CD1c-positive myeloid dendritic cell (primary cell): ENCODE measurements at regions not wholly inside any gene's neighbourhood (a gene's known extent, or its start where the extent isn't known, plus 50 kb on each side); places are given as distances from the start of the nearest gene placed in this dataset.

ENCODE experiments used
- DNase-seq: peaks from one replicate; pipeline ENCODE4 v3.0.0-alpha.2; 2016; ENCODE audit errors: extremely low spot score

DNA sequence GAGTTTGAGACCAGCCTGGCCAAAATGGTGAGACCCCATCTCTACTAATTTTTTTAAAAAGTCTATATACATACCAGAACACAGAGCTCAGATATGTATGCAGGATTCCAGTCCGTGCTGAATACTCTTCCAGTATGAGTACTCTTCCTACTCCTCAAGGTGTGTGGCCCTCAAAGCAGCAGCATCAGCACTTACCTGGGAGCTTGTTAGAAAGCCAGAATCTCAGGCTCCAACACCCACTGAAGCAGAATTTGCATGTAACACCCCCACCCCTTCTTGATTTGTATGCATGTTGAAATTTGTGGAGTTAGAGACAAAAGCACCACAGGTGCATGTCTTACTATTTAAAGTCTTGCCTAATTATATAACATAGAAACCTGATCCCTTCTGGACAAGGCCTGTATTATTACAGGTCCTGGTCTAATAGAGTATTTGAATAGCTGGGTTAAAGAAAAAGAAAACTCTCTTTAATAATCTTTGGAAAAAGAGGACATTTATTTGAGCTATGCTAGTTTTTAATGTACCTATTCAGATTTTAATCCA lies 50.3 kb upstream of the NFE2L2 start:
- DNase-seq, result no peak

DNA sequence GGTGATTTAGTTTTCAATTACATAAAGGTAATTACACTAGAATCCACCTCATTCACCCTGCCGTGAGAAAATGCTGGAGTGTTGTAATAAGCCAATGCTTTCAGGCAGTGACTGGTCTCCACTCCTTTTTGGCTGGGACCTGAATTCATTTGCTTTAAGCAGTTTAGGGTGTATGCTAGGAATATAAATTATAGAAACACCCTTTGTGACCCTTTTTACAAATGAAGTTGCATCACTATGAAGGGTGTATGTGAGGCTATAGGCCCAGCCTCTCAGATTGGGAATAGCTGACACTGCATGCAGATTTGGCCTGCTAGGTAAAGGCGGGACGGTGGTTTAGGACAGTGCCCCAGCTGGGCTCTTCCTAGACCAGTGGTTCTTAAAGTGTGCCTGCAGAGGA lies 50.8 kb upstream of the NFE2L2 start:
- DNase-seq, result no peak

DNA sequence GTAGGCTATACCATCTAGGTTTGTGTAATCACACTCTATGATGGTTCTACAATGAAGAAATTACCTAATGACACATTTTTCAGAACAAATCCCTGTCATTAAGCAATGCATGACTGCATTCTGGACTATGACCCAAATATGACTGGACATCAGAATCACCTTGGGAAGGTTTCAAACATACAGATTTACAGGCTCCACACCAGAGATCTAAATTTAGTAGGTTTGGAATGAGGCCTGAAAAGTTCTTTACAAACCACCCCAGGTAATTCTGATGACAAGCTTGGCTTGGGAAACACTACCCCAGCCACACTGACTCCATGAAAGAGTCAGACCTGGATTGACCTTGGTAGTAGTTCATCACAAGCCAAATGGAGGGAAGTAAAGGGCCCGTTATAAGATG lies 52.2 kb upstream of the NFE2L2 start:
- DNase-seq, result no peak

DNA sequence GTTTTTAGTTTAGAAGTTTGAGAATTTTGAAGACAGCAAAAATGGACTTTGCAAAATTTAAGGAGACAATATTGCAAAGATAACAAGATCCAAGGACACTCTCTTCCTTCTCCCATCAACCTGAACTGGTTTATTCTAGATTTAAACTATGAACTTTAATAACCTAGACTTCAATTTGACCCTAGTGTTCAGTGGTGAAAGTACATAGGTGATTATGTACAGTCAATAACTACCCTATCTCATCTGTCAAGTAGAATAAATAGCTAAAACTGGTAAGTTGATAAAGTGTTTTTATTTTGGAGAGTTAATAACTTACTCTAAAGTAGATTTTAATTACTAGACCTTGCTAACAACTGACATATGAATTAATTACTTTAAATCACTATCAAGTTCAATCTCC lies 52.9 kb upstream of the NFE2L2 start:
- no peak for DNase-seq

DNA sequence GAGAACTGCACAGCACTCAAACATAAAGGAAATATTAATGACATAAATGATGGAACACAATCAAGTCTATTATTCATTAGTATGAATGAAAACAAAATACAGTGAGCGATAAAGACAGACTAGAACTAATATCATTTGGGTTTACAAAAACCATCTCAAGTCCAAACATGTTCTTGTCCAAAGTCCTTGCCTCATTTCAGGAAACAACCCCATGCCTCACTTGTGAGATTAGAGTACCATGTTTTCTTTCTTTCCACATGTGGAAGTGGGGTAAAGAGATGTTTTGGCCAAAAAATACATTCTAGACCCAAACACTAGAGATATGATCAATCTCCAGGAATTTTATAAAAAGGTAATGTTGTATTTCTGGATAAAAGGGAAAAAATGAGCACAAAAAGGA lies 53.3 kb upstream of the NFE2L2 start:
- DNase-seq, result no peak

DNA sequence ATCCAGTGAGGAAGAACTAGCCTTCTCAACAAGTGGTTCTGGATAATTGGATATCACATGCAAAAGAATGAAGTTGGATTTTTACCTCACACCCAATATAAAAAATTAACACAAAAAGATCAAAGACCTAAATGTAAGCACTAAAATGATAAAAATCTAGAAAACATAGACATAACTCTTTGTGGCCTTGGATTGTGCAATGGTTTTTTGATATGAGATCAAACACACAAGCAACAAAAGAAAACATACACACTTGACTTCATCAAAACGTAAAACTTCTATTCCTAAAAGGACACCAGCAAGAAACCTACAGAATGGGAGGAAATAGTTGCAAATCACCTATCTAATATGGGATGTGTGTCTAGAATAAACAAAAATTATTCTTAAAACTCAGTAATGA lies 54.1 kb upstream of the NFE2L2 start:
- DNase-seq, result no peak

DNA sequence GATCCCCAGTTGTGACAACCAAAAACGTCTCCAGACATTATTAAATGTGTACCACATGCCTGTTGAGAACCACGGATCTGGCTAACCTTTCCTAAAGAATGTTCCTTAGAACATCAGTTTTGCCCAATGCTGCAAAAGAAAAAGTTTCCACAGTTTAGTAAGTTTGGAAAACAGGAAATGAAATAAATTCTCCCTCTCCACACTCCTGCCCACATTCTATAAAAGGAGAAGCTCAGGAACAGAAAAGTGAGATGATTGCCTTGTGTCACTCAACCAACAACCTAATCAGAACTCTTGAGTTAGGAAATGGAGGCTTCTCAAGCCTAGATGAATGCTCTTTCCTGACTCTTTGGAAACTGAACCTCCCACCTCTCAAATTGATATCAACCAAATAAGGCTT lies 56.1 kb upstream of the NFE2L2 start:
- peak; percentile 69 for DNase-seq

DNA sequence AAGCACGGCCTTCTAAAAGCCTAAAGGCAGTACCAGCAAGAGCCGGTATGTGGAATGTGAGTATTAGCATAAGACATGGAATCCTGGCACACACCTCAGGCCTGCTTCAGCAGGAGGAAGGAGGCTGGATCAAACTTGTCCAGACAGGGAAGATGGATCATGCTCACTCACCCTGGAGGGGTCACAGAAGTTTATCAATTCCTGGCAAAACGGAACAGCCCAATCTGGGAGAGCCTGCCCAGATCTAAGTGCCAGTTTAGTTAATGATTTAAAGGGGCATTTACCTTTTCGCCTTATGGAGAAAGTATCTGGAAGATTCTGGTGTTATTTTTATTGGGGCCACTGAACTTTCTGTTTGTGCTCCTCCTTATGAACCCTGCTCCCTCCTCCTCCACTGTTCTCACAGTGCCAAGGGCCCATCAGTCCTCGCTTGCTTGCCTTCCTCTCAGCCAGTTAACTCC lies 58.3 kb upstream of the NFE2L2 start:
- DNase-seq, result no peak

DNA sequence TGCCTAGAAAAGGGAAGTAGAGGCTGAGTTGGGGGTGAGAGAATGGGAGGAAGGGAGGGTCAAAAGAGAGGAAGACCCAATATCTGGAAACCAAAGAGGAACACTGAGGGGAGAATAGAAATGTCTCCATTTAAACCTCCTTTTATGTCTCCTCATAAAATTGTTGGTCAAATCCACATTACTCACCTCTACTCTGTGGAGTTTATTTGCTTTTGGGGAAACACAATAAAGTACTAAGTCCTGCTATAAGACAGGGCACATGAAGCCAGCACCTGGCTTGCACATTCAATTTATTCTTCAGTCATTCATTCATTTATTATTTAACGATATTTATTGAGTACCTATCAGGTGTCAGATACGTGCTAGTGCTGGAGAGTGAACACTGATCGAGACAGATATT lies 60.3 kb upstream of the NFE2L2 start:
- DNase-seq, result peak; percentile 26

DNA sequence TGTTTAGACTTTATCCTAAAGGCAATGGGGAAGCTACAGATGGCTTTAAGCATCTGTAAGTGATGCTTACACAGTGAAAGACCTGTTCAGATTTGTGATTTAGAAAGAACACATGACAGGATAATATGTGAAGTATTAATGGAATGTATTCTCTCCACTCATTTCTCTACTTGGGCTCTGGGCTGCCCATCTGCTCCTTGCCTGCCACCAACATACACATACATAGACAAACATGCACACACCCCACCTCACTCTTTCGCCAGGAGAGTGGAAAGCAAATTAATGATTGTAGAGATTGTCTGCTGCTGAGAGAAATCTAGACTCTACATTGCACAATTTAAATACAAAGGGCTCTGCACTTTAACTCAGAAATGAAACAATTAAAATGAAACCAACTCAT lies 61.0 kb upstream of the NFE2L2 start:
- DNase-seq, result no peak

DNA sequence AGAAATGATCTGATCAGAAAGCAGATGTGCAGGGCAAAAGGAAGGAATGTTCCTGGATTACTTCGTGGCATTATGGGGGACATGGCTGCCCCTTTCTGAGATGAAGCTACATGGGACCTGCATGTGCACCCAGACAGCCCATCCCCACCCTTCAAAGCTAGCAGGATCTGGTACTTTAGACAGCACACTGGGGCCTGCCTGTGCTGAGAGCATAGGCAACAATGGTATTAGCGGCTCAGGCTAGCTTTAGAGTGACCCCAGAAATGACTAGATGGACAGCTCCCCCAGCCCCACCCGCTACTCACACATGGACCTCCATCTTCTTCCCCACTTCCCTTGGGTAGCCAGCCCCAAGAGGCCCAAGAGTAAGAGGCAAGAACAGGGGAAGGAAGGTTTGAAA lies 61.5 kb upstream of the NFE2L2 start:
- DNase-seq, result no peak

DNA sequence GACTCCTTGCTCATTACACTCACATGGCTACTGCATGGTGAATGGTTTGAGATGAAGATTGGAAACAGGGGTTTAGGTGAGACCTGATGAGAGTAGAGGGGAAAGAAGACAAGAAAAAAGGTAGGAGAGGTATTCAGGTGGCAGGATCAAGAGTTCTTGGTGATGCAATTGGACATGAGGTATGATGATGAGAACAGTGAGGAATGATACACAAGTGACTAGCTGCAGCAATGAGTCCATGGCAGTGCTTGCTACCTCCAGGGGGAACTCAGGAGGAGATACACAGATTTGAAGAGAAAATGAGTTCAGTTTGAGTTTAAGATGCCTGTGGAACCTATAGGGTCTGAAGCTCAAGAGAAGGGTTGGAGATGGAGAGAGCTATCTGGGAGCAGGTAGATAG lies 62.1 kb upstream of the NFE2L2 start:
- no peak for DNase-seq

DNA sequence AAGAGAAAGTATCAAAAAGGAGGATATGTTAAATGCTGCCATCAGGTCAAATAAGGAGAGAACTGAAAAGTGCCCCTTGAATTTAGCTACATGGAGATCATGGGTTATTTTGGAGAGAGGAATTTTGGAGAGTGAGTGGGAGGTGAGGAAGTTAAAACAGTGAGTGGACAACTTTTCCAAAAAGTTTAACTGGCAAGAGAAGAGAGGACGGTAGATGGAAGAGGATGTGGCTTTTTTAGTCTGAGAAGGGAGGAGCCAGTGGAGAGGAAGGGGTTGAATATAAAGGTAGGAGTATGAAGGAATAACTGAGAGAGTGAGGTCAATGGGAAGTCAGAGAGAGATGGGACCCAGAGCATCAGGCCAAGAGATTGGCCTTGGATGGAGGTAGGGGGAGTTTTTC lies 62.5 kb upstream of the NFE2L2 start:
- DNase-seq, result peak; percentile 62

DNA sequence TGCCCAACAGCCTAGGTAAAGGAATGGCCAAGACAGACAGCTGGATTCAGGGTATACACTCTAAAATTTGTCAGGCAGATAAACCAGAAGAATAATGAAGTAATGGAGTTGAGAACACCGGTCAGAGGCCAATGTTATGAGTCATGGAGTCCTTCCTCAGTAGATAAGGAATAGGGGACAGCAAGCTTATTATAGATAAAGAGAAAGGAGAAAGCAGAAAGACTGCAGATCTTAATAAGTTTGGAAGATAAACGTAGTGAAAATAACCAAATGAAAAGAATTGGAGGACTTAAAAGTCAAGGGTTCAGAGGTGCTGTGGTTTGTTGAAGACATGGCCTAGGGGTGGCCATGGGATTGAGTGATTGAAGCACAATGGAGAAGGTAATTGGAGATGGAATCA lies 63.5 kb upstream of the NFE2L2 start:
- DNase-seq, result no peak

DNA sequence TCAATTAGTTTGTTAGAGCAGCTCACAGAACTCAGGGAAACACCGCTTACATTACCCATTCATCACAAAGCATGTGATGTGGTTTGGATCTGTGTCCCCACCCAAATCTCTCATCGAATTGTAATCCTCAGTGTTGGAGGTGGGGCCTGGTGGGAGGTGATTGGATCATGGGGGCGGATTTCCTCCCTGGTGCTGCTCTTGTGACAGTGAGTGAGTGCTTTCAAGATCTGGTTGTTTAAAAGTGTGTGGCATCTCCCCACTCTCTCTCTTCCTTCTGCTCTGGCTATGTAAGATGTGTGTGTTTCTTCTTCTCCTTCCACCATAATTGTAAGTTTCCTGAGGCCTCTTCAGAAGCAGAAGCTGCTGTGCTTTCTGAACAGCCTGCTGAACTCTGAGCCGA lies 63.5 kb upstream of the AGPS start:
- peak; percentile 26 for DNase-seq

DNA sequence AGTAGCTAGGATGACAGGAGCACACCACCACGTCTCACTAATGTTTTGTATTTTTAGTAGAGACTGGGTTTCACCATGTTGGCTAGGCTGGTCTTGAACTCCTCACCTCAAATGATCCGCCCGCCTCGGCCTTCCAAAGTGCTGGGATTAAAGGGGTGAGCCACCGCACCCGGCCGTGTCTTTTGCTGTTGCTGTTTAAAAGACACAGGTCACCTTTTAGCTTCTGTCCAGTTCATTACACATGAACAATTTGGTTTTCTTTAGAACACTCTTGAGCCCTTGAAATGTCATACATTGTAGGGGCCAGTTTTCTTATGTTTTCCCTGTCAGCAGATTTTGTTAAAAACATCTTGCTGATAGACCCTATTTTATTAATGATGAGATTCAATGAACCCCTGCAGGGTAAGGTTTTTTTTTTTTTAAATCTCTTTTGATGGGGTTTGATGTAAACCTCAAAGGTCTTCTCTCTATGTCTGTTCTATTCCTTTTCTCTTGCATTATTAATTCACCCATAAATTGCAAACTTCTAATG lies 61.0 kb upstream of the AGPS start:
- no peak for DNase-seq

DNA sequence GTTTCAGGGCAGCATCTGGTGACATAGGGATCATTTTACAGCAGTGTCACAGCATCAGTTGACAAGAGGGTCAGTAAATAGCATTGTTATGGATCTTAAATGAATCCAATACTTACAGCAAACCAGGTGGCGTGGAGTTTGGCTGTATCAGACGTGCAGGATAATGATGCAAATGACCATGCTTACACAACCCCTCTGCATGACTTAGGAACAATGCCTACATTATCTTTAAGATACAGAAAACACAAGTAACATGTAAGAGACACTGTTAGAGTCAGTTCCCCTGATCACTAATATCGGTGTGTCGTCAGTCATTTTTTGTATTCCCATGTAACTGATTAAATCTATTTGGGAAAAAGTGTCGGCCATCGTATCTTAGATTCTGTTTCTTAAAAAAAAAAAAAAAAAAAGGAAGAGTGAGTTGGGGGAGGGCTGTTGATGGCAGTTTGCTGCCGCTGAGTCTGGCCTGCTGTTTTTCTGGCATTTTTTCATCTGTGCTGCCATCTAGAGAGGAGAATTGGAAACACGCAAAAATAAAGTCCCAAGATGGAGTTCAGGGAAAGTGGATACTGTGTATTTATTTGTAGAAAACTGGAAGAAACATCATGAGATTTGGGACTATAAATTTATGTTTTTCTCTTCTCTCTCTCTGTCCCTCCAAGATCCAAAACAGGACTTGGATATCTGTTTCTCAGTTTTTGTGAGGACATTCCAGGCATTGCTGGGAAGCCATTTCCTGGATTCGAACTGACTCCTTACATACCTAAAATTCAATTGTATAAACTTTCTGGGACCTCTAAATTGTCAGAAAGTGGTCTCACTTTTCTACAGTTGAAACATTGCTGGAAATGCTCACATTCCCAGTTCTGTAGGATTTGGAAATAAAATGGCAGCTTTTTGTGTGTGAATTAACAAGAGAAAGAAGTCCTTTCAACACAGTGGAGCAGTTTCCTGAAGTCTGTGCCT lies 60.3 kb upstream of the AGPS start:
- DNase-seq, result peak; percentile 81

DNA sequence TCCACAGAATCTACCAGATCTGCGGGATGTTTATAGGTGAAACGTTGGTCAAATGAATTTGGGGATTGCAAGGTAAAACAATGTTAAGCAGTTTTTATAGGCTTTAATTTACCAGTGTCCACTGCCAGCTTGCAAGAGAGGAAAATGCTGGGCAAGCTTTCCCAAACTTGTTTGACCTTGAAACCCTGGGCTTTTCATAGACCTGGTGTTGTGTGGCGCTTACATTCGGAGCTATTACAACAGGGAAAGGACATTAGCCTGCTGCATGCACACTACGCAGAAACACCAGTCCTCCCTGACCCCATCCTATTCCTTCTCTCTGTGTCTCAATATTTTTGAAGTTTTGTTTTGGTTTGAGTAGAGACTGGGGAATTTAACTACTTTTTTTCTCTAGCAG lies 59.6 kb upstream of the AGPS start:
- no peak for DNase-seq

DNA sequence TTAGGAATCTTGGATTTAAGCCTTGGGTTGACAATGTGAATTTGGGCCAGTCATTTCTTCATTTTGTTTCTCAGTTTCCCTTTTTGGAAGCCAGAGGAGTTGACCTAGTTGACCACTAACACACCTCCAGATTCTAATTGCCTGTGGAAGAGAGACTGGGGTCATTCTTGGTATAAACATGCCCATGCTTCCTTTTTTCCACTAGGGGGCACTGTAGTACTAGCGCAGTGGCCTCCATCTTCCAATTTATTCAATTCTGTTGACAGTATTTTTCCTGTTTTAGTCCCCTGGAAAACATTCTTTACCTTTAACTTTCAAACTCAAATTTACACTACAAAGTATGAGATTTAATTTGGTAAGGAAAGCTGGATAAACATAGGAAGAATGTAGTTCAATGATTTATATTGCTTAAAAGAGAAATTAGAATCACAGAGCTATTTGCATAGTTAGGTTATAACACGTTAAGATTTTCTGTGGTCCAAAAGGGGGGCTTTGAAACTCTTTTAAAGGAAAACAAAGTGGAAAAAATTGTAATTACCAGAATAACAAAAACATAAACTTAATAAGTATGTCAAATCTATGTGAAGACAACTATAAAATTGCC lies 57.5 kb upstream of the AGPS start:
- peak; percentile 80 for DNase-seq

DNA sequence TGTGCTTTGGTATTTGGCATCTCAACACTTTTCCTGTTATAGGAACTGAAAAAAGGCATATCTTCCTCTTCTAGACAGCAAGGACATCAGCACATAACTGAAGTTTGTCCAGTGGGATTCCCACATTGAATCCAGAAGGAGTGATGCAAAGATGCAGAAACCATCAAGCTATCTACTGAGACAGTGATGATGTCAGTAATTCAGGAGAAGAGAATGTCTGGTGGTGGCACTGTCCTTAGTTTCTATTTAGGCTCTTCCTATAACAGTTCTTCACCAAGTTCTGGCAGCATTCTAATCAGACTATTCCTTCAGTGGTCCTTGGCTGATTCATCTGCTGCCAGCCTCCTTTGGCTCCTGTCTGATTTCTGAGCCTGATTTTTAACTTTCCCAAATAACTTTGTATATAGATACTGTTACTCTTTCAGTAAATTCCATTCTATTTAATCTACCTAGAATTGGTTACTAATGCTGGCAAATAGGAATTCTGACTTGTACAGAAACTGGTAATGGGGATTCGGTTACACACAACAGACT lies 56.6 kb upstream of the AGPS start:
- DNase-seq, result no peak

DNA sequence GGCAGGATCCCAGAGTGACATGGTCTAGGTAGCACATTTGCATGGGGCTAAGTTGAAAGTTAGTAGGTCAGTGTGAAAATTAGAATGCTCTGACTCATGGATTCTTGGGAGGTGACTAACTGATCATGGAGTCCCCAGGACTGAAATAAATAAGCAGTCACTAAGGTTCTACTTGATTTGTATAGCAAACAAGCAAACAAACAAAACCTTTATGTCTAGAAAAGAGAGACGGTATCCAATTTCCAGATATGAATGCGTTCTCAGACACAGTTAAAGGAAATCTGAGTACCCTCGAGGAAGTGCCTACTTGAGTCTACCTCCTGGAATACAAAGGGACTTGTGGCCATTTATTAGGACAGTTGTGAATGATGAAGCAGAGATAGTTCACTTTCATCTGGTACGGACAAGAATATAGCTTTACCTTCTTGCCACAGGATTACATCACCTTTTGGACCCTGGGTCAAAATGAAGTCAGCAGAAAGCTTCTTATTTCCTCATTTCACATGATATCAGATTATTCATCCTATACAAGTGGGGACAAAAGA lies 54.3 kb upstream of the AGPS start:
- DNase-seq, result no peak

DNA sequence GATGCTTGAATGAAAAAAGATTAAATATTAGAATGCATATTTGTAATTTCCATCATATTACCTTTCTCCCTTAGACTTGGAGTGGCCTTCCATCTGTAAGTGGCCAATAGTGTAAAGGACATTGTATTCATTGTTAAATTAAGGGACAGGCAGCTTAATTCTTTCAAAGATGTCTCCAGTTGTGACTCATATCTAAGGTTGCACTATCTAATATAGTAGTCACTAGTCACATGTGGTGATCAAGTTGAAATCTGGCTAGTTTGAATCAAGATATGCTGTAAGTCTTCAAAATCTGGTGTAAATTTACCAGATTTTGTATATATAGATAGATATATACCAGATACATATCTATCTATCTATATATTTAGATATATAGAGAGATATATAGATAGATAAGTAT lies 52.4 kb upstream of the AGPS start:
- no peak for DNase-seq
